Adrenal gland (tissue), 5 donors: ENCODE measurements at regions not wholly inside any gene's neighbourhood (a gene's known extent, or its start where the extent isn't known, plus 50 kb on each side); places are given as distances from the start of the nearest gene placed in this dataset.

Source experiments
- CTCF ChIP-seq, 6 experiments: fragments of 450-650 bp in 4 of 6; fragments of 200-600 bp in 2 of 6; sonication (generic) in 1 of 6; IDR thresholded peaks; 1 replicate in 5 of 6; 2 replicates in 1 of 6; pipeline versions ENCODE4 v1.5.1 to v1.8.0; 2016 to 2021; ENCODE audit warnings: antibody characterized with exemption in 6 of 6, mild to moderate bottlenecking in 2 of 6, moderate library complexity in 1 of 6
- POLR2A ChIP-seq, 2 donors: fragments of 450-650 bp; IDR thresholded peaks; one replicate each; pipeline ENCODE4 v1.6.1; 2017; ENCODE audit warnings: antibody characterized with exemption in 2 of 2, mild to moderate bottlenecking in 2 of 2, moderate library complexity in 1 of 2
- donor health status: DM: no; HTN: no; CAD: no.

GRCh38 chr7:33757050-33757449 lies 148.3 kb upstream of the BMPER start:
- TF ChIP-seq CTCF (IDR thresholded peaks at IDR 0.05) (no peak), POLR2A (IDR thresholded peaks at IDR 0.05) (no peak)
